ENCODE measurements at regions not wholly inside any gene's neighbourhood (a gene's known extent, or its start where the extent isn't known, plus 50 kb on each side); places are given as distances from the start of the nearest gene placed in this dataset.
A peak's percentile ranks its signal among the peaks of the same experiment; 100 is the strongest.

DNA sequence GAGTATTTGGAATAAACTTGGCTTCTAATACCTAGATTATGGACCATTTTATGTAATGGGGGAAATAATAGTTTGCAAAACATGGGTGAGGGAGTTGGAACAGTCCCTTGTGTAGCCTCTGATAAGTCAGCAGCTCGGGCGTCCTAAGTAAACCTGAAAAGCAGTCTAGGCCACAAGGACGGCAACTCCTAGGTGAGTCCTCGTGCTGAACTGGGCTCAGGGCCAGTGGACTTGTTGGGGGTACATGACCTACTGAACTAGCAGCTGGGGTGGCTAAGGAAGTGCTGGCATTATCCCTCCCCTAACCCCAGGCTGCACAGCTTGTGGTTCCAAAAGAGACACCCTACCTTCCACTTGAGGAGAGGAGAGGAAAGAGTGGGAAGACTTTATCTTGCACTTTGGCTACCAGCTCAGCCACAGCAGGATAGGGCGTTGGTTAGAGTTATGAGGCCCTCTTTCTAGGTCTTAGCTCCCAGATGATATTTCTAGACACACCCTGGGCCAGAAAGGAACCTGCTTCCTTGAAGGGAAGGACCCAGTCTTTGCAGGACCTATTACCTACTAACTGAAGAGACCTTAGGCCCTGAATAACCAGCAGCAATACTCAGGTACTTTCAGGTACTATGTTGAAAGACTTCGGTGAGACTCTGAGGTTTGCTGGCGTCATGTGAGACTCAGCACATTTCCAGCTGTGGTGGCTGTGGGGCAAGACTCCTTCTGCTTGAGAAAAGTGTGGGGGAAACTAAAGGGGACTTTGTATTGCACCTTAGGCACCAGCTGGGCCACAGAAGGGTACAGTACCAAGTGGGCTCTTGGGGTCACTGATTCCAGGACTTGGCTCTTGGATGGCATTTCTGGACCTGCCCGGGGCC, 71.0 kb downstream of the AQP4 start:
- DNase-seq, result no peak

DNA sequence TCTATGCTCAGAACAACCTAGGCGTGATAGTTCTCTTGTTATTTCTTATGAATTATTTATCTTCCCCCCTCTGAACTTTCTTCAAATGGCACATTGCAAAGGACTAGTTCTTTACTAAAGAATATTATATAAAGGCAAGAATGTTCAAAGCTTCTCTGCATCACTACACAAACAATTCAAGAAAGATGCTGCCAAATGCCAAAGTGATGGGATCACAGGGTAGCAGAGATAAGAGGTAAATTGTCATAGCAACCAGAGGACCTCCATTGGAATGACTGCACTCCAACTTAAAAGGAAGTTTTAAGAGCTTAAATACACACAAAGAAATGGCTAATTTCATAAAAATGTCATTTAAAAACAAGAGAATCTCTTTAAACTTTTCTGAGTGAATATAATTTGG, 72.8 kb downstream of the AQP4 start:
- no peak for DNase-seq

DNA sequence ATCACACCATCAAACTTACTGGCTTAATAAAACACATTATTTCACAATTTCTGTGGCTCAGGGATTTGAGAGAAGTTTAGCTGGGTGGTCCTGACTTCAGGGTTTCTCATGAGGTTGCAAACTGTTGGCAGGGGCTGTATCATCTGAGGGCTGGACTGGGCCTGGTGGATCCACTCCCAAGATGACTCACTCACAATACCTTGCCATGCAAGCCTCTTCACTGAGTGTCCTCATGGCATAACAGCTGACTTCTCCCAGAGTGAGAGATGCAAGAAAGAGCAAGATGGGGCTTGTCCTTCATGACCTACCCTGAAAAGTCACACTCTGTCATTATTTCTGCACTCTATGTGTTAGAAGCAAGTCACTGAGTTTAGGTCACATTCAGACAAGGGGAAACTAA, 73.8 kb downstream of the AQP4 start:
- no peak for DNase-seq

DNA sequence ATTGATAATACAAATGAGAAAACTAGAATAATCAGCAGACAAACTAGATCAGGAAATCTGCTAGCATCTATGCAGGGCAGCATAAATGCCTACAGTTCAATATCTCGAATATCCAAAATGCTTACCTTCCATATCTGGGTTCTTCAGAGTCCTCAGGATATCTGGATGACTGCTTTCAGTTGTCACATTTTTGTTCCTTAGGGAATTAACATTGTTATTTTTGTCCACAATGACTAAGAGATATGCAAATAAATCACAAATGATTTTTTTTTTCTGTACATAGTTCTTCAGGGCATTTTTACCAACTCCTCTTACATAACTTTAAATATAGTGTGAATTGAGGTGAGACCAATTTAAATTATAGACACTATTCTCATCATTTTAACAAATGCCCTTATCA, 80.9 kb downstream of the AQP4 start:
- DNase-seq, result no peak

DNA sequence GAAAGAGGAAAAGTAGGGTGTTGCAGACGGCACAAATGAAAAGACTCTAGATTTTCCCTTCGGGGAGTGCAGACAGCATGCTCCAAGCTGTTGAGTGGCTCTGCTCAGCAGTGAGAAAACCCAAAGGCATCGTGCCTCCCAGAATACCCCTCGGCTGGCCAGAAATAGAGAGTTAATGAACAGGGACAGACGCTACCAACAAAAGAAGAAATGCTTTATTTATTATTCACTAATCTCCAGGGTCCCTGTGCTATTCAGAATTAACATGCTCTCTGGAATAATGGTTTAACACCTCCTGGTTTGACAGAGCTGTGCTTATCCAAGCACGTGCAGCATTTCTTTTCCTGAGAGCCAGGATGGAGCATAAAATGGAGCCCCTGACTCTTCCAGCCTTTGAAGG, 82.3 kb downstream of the AQP4 start:
- no peak for DNase-seq

DNA sequence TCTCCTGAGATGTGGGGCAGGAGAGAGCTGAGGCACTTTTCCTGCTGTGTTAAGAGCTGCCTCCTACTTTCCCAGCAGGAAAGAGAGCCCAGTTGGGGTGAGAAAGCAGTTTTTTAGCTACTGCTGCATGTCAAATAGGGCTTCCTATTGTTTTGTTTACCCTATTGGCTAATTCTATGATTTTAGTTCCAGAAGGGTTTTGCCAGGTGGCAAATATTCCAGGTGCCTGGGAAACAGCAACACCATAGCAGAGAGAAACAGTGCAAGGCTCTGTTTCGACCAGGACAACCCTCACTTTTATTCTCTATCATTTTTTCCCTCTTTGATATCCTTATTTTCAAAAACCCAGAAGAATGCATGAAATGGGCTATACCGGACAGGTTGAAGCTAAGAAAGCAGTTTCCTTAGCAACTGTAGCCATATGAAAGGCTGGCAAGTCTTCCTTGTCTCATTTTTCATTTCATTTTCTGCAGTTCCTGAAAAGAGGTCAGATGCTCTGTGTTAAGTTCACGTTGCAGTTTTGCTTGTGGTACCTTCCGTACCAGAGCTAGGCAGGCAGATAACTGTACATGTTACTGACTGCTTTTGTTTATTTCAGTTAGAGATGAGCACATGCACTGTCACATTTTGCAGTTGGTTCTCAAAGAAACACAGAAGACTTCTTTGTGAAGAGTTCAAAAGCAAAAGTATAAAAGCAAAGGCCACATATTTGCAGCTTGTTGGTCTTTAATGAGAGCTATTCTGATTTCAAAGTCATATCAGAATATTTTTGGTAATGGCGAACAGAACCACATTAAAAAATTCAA, 84.8 kb downstream of the AQP4 start:
- no peak for DNase-seq

DNA sequence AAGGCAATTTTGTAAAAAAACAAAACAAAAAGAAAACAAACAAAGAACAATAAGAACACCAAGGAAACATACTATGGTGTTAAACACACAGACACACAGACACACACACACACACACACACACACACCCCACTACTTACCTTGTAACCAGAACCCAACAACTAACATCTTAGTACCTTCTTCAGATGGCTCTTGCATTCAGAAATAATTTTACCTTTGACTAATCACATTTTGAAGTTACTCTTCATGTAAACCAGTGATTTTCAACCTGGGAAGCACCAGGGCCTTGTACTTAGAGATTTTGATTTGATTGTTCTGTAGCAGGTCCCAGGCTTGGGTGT, 87.5 kb downstream of the AQP4 start:
- no peak for DNase-seq

DNA sequence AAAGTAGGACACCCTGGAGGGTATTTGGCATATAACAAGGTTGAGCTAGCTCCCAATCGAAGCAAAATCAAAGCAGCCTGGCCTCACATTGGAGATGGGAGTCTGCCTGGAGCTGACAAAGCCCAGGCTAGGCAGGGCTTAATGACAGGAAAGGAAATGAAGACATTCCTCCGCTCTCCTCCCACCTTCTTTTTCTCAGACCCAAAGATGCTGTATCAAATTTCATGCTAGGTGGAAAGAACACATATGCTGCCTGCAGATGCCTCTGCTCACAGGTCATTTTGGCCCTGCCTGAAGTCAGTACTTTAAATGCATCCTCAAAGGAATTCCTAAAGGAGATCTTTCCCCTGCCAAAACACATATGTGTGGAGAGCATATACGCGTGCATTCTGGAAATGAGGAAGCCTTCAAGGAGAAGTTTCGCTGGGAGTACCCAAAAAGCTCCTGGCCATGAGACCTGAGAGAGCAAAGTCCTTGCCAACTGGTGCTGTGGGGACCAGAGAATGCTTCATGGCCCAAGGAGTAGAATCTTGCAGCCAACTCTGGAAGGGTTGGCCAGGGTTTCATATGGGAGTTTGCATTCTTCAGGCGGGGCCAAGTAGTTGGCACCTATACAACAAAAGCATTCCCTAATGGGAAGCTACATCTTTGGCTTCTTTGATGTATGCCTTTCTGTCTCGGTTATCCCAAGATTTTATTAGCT, 88.0 kb downstream of the AQP4 start:
- DNase-seq, result no peak

DNA sequence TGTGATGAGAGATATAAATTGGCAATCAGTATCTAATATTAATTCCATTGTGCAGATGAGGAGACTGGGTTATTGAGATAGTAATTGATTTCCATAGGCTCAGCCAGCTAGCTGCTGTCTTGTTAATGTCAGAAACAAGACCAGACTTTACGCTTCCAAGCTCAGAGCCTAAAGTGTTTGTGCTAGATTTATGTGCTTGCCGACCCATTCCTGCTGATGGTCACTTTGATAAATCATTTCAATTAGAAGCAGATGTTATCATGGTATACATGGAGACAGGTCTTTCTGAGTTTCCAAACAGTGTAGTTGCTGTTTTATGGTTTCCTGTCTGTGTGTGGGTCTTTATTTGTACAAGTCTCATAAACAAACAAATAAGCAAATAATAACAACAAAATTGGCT, 92.8 kb downstream of the AQP4 start:
- DNase-seq, result no peak

DNA sequence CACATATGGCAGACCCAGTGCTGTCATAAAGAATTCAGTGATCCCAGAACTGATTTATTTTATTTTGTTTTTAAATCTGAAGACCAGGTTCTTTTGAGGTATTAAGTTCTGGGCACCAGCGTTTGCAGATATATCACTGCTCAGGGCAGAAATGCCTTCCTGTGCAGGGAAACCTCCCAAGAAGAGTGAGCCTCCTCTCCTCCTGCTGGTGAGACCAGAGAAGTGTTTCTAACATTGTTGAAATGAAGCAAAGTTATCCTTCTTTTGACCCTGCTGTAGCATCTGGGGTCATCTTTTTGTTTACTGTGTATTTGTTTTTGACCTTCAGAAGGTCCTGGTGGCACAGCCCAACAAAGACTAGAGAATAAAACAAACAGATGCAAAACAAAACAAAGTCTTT, 94.0 kb downstream of the AQP4 start:
- peak in 1 of 2 donors; percentile 49 for DNase-seq

DNA sequence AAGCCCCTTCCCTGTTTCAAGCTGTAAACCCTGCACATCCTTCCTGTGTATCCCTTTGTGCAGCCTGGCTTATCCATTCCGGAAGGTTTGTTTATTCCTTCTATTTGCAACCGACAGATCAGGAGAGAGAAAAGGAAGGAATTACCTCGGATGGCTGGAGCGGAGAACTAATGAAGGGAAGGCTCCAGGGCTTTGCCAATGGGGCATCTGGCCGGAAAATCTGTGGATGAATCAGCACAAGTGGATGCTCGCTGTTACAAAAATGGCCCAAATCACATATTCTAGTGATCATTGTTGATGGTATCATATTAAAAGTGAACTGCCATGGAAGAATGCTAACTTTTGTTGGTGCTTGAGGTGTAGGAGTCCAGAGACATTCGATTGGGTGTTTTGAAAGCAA, 97.1 kb downstream of the AQP4 start:
- no peak for DNase-seq

DNA sequence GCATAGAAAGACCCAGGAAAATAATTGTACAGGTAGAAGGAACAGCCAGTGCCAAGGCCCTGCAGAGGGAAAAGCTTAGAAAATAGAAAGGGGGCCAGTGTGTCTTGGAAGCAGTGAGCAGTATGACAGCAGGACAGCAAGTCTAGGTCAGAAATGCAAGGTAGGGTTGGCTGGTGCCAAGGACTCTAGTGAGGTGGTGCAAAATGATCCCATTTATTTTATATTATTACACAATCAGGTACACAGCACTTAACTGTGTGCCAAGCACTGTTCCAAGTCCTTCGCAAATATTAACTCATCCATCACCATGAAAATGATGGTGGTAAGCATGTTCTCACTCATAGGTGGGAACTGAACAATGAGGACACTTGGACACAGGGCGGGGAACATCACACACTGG, 100.0 kb downstream of the AQP4 start:
- no peak for DNase-seq

DNA sequence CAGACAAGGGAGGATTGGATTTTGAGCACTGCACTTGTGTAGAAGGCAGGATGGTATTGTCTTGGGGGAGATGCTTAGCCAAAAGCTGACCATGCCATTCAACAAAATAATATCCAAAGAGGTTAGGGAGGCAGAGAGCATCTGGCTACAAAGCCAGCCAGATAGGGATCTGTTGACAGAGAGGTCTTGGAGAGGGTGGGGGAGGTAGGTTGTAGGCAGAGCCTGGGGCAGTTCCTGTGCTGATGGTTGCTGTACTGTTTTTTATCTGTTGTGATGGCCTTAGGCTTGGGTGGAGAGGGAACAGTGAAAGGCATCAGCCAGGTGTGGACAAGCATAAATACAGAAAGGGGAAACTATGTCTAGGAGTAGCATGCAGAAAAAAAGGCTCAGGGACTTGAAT, 100.9 kb downstream of the AQP4 start:
- DNase-seq, result no peak

DNA sequence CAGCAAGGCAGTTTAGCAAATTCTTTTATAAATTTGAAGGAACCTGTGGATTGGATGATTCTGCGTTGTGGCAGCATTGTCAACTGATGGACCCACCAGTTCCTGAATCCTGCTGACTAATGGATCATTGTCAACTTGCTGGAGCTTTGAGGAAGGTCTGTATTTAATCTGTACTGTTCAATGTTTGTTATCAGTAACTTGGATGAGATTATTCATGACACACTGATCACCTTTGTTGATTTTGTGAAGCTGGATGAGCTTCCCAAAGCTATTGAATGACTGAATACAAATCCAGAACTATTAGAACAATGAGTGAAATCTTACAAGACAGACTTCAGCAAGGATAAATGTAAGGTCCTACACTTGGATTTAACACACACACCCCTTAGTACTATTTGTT, 101.3 kb downstream of the AQP4 start:
- DNase-seq, result no peak

DNA sequence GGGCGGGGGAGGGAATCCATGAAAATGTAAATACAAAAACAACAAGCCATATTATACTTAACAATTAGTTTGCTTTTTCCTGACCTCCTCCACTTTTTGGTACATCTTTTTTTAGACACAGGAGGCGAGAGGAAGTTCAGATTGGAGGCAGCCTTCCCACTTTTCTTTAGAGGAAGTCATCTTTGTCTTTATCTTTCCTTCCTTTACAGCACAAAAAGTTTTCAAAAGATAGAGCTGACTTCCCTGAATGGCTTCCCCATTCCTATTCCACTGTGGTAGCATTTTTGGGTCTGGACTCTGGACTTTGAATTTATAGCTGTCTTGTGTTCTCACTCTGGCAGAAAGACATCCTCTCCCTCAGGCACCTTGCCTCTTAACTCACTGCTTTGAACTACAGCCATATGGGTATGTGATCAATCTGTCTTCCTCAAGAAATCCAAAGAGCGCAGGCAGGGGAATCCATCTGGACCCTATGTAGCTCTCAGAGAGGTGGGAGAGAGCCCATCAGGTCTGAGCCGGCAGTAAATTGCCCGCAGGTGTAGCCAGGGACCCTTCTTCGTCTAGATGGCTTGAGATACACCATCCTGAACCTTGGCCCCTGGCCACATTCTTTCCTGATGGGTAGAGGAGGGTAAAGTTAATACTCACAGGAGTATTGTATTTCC, 101.9 kb downstream of the AQP4 start:
- DNase-seq, result peak in 1 of 2 donors; percentile 15

DNA sequence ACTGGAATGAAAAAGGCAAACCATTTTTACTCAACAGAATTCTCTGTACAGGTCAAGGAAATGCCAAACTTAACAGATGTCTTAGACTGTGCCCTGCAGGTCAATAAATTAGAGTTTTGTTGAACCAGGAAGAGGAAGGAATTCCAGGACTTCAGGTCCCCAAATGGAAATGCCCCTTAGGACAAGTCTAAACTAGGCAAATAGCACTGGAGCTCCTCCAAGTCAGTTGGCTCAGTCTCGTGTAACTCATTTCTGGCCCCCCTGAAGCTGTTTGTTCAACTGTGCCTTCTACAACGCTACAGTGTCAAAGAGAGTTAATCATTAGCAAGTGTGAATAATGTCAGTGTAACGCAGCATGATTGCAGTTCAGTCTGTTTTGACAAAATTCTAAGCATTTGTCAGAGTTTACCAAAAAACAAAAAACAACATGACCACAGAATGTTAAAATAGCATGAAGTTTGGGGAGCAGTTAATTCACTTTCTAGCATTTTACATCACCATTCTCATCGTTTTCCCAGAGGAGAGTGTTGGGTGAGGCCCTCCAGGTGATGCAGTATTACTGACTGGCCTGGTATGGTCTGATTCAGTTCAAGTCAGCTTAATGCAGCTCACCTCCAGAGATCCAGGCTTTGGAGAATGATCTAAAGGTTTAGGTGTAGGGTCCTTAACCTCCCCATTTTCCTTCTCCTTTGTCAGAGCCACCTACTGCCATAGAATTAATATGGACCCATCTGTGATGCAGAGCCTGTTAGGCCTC, 108.1 kb downstream of the AQP4 start:
- DNase-seq, result no peak

DNA sequence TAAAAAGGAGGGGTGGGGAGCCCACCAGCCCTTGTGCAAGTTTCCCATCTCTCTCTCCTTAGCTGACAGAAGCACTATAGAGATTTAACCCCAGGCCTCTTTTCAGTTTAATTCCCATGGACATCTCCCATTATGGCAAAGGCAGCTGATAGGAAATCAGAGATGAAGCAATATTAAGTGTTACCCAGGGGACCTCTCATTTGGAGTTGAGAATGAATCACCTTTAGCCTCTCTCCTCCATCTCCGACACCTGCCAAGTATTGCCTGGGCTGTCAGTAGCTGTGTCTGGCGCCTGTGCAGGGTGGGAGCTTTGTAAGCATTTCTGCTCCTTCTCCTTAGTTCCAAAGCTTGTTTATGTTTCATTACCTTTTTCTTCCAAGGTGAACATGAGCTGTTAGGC, 109.0 kb downstream of the AQP4 start:
- DNase-seq, result no peak

DNA sequence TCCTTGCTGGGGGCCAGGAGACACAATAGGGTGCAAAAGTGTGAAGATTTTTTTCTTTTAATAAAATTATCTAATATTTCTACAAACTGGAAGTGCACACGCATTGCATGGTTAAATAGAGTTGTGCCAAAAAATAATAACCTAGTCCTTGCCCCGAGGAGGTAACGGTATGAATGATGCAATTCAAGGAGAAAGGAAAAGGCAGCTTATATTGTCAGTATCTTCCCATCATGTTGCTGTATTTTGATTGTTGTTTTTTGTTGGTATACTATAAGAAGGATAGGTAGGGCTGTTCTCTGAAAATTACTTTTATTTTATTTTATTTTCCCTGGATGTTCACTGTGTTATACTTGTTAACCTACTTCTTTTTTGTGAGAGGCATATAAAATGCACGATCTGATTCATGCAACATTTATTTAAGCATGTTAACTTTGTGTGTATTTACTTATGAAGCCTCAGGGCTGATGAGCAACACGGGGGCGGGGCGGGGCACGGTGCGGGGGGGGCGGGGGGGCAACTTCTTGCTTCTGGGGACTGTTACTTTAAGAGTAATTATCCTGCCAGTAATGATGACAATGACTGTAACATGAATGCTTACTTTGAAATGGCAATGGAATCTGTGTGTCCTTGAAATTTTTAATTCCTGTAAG, 118.6 kb downstream of the AQP4 start:
- no peak for DNase-seq

DNA sequence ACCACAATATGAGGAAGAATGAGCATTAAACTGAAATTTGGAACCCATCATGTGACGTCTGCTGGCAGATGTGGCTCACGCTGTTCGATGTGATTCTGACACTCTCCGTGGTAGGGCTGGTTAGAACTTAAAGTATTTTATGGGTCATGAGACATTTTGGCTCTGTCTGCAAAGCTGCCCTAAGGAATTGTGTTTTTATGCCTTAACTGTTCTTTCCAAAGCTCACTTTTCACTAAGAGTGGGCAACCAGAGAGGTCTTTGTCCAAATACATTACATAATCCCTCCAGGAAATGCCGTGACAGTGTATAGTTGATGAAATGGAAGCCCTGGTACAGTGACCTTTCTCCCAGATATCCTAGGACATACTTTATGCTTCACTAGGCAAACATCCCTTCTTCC, 119.1 kb downstream of the AQP4 start:
- DNase-seq, result peak; percentile 30 to 39

DNA sequence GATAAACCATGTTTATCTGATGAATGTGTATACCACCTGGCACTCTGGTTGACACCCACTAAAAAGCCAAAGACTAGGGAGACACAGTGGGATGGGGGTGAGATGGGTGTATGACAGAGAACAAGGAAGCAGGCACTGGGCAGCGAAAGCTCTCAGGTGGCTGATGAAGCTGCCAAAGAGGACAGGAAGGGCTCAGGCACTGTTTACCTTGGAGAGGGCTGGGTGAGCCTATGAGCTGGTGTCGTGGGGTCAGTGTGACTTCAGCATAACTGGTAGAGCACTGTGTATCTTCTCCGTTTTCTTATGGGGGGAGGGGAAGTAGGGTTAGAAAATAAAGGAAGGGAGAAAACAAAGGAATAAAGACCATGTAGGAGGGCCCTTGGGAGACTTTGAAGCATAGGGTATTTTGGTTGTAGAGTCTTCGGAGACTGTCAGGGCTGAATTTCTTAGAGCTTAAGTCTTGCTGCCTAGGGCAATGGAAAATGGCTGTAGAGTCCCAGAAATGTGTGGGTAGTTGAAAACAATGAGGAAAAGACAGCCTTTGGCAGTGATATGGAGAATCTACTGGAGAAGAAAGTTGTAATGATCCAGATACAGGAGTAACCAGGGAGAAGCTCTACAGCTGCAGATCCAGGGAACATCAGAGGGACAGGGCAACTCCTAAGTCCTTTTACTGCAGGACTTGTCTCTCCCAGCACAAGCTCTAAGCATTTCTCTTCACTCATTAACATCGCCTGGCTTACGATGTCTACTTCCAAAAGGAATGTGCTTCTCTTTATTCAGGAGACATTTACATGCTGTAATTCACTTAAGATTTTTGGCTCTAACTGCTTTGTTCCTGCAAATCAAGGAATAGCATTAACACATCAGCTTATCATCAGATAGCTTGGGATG, 120.0 kb downstream of the AQP4 start:
- DNase-seq, result no peak

DNA sequence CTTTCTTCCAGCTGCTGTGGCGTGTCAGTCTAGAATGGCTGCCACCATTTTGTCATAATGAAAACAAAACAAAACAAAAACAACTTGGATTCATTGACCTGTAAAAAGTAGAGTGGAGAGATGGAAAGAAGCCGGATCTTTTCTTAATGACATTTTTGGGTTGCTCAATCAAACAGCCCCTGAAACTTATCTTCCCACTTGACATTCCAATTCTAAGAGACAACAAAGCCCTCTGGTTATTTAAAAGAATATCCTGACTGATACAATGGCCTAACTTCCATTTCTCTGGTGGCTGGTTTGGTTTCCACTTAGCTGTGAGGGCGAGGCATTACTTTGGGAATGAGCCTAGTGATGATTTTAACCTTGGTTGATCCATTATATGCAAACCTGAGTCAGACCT, 123.7 kb downstream of the AQP4 start:
- no peak for DNase-seq

Measured in inflammatory macrophage treated with lipopolysaccharide for 1 hour (primary cell).